IMR-90 (cell line): ENCODE measurements at regions not wholly inside any gene's neighbourhood (a gene's known extent, or its start where the extent isn't known, plus 50 kb on each side); places are given as distances from the start of the nearest gene placed in this dataset.

Experiments
- ATAC-seq: fragments of 200-7000 bp; cut with Tn5 transposase; 2 replicates; pipeline ENCODE4 v1.9.1; 2020; ENCODE audit warnings: low read depth, mild to moderate bottlenecking, moderate library complexity
- BruUV-seq: library from RNA; stranded (reverse); fragments of 400-500 nt; replicated peaks from 2 replicates; lab custom pipeline; 2021; lab: Mats Ljungman, UMichigan
- CTCF ChIA-PET: fragments of 300-600 bp; formaldehyde crosslinking; extraction: SDS; loops from one replicate; lab custom pipeline; 2021; ENCODE audit warnings: antibody characterized with exemption; lab: Yijun Ruan, JAX
- POLR2A ChIA-PET: fragments of 300-600 bp; sonication (Branson Sonifier 250); formaldehyde crosslinking; loops from one replicate; lab custom pipeline; 2022; ENCODE audit warnings: antibody characterized with exemption; ENCODE audit not compliant: unreplicated experiment; lab: Charles Lee
- DNase-seq: peaks from one replicate; pipeline ENCODE4 v3.0.0; 2013
- H2AFZ ChIP-seq: replicated peaks from 2 replicates; pipeline ENCODE3; 2013; ENCODE audit warnings: low read length, mild to moderate bottlenecking; ENCODE audit not compliant: poor library complexity
- H2AK5ac ChIP-seq: 2 replicates; pipeline ENCODE4 v1.6.1; 2013; ENCODE audit warnings: low read depth, low read length, inconsistent platforms
- H2AK9ac ChIP-seq: replicated peaks from 2 replicates; pipeline ENCODE3; 2013; ENCODE audit warnings: mild to moderate bottlenecking, low read depth, low read length, moderate library complexity; ENCODE audit not compliant: poor library complexity
- H2BK120ac ChIP-seq: 2 replicates; pipeline ENCODE4 v1.6.1; 2013; ENCODE audit warnings: low read depth, low read length, inconsistent platforms
- H2BK15ac ChIP-seq: 3 replicates; pipeline ENCODE4 v1.6.1; 2013; ENCODE audit warnings: low read depth, low read length, inconsistent platforms
- H2BK20ac ChIP-seq: 2 replicates; pipeline ENCODE4 v1.6.1; 2013; ENCODE audit warnings: low read depth, mild to moderate bottlenecking, inconsistent platforms, low read length, moderate library complexity
- H2BK5ac ChIP-seq: 2 replicates; pipeline ENCODE4 v1.6.1; 2013; ENCODE audit warnings: mild to moderate bottlenecking, low read depth, low read length, inconsistent platforms; ENCODE audit not compliant: poor library complexity, severe bottlenecking
- H3K14ac ChIP-seq: replicated peaks from 2 replicates; pipeline ENCODE4 v1.6.1; 2013; ENCODE audit warnings: low read depth, low read length, inconsistent platforms
- H3K18ac ChIP-seq: 2 replicates; pipeline ENCODE4 v1.6.1; 2013; ENCODE audit warnings: low read depth, low read length, control low read depth
- H3K23ac ChIP-seq: 2 replicates; pipeline ENCODE4 v1.6.1; 2013; ENCODE audit warnings: low read depth, low read length, inconsistent platforms
- H3K27ac ChIP-seq: 2 replicates; pipeline ENCODE4 v1.5.1; 2013; ENCODE audit warnings: mild to moderate bottlenecking, control low read depth, low read length; ENCODE audit not compliant: insufficient read depth
- H3K27me3 ChIP-seq: 2 replicates; pipeline ENCODE4 v1.6.1; 2013; ENCODE audit warnings: low read length; ENCODE audit not compliant: control insufficient read depth, insufficient read depth
- H3K36me3 ChIP-seq: 2 replicates; pipeline ENCODE4 v1.6.1; 2013; ENCODE audit warnings: low read length, mixed read lengths; ENCODE audit not compliant: control insufficient read depth, insufficient read depth
- H3K4ac ChIP-seq: 2 replicates; pipeline ENCODE4 v1.6.1; 2013; ENCODE audit warnings: low read depth, low read length, inconsistent platforms
- H3K4me1 ChIP-seq: 2 replicates; pipeline ENCODE4 v1.6.1; 2013; ENCODE audit warnings: low read length, mixed read lengths; ENCODE audit not compliant: control insufficient read depth, insufficient read depth
- H3K4me2 ChIP-seq: 2 replicates; pipeline ENCODE4 v1.6.1; 2013; ENCODE audit warnings: low read depth, mild to moderate bottlenecking, control low read depth, low read length, moderate library complexity
- H3K4me3 ChIP-seq: 2 replicates; pipeline ENCODE4 v1.5.1; 2013; ENCODE audit warnings: low read depth, mild to moderate bottlenecking, control low read depth, low read length, moderate library complexity; ENCODE audit not compliant: insufficient read depth
- H3K56ac ChIP-seq: 2 replicates; pipeline ENCODE4 v1.6.1; 2013; ENCODE audit warnings: low read length, inconsistent platforms; ENCODE audit not compliant: insufficient read depth; ENCODE audit errors: extremely low read depth
- H3K79me1 ChIP-seq, 2 experiments: 2 replicates each; pipeline ENCODE4 v1.6.1; 2013; ENCODE audit warnings: low read length in 2 of 2, inconsistent platforms in 1 of 2, low read depth in 1 of 2
- H3K9ac ChIP-seq: 2 replicates; pipeline ENCODE4 v1.6.1; 2013; ENCODE audit warnings: low read depth, low read length, control low read depth
- H3K9me1 ChIP-seq: 2 replicates; pipeline ENCODE4 v1.6.1; 2013; ENCODE audit warnings: low read length, inconsistent platforms; ENCODE audit not compliant: insufficient read depth
- H3K9me3 ChIP-seq: 2 replicates; pipeline ENCODE4 v1.6.1; 2013; ENCODE audit warnings: low read length; ENCODE audit not compliant: control insufficient read depth, insufficient read depth
- H4K20me1 ChIP-seq: 2 replicates; pipeline ENCODE4 v1.6.1; 2013; ENCODE audit warnings: low read length, inconsistent platforms; ENCODE audit not compliant: insufficient read depth
- H4K5ac ChIP-seq: 2 replicates; pipeline ENCODE4 v1.6.1; 2013; ENCODE audit warnings: mild to moderate bottlenecking, low read depth, low read length, control low read depth
- H4K8ac ChIP-seq, 2 experiments: 2 replicates each; pipeline ENCODE4 v1.6.1; 2013; ENCODE audit warnings: low read depth in 2 of 2, low read length in 2 of 2, control low read depth in 1 of 2, inconsistent platforms in 1 of 2
- H4K91ac ChIP-seq: 2 replicates; pipeline ENCODE4 v1.6.1; 2013; ENCODE audit warnings: low read depth, low read length, inconsistent platforms; ENCODE audit not compliant: insufficient read depth
- CEBPB ChIP-seq: IDR thresholded peaks from 2 replicates; pipeline ENCODE4 v1.6.1; 2012; ENCODE audit warnings: low read depth, low read length, improper control_type of control experiment
- FOS ChIP-seq: fragments of 150-350 bp; IDR thresholded peaks from 2 replicates; pipeline ENCODE4 v1.6.1; 2016; ENCODE audit warnings: low read depth, low read length
- MAZ ChIP-seq: IDR thresholded peaks from 2 replicates; pipeline ENCODE4 v1.6.1; 2012; ENCODE audit warnings: low read depth, mild to moderate bottlenecking, low read length, improper control_type of control experiment, moderate library complexity, borderline replicate concordance
- MXI1 ChIP-seq: IDR thresholded peaks from 2 replicates; pipeline ENCODE4 v1.6.1; 2012; ENCODE audit warnings: low read depth, mild to moderate bottlenecking, low read length, moderate library complexity, borderline replicate concordance
- RAD21 ChIP-seq: IDR thresholded peaks from 2 replicates; pipeline ENCODE4 v1.6.1; 2012; ENCODE audit warnings: low read length, improper control_type of control experiment
- RCOR1 ChIP-seq: IDR thresholded peaks from 2 replicates; pipeline ENCODE4 v1.6.1; 2012; ENCODE audit warnings: mild to moderate bottlenecking, low read length, improper control_type of control experiment; ENCODE audit not compliant: insufficient replicate concordance
- RFX5 ChIP-seq: IDR thresholded peaks from 2 replicates; pipeline ENCODE4 v1.8.0; 2012; ENCODE audit warnings: low read depth, mild to moderate bottlenecking, low read length, moderate library complexity
- WGBS, 2 experiments: methylation state at CpG; one replicate each; pipeline versions ENCODE4 v1.1.5 to v1.1.7; 2013; ENCODE audit warnings: missing lambda C conversion rate in 2 of 2; ENCODE audit not compliant: insufficient read length in 1 of 2; ENCODE audit errors: extremely low coverage in 2 of 2; 5-methylcytosine and 5-hydroxymethylcytosine counted together
- dilution Hi-C: fragments of 300-500 bp; cut with HindIII; formaldehyde crosslinking; loops from one replicate; pipeline ENCODE4 v1.14.3; 2018; ENCODE audit warnings: low sequenced_read_pairs; ENCODE audit not compliant: unreplicated experiment
- in situ Hi-C: fragments of 300-500 bp; cut with MboI; formaldehyde crosslinking; loops from 3 replicates; pipeline ENCODE4 v1.14.3; 2019; ENCODE audit warnings: low sequenced_read_pairs, inconsistent platforms, mixed read lengths
- intact Hi-C: fragments of 100-400 bp; cut with micrococcal nuclease; formaldehyde crosslinking; loops from 2 replicates; pipeline ENCODE4 v1.10.0; 2022
- TF ChIP-seq, protein P1 (sequence below): fragments of 150-350 bp; IDR thresholded peaks from 2 replicates; pipeline ENCODE4 v1.6.1; 2016; ENCODE audit warnings: low read depth, mild to moderate bottlenecking, low read length, moderate library complexity, borderline replicate concordance
- TF ChIP-seq, protein P2 (sequence below): conservative IDR thresholded peaks from 2 replicates; pipeline ENCODE4 v1.5.1; 2012; ENCODE audit warnings: mild to moderate bottlenecking, low read depth, low read length, improper control_type of control experiment

DNA sequence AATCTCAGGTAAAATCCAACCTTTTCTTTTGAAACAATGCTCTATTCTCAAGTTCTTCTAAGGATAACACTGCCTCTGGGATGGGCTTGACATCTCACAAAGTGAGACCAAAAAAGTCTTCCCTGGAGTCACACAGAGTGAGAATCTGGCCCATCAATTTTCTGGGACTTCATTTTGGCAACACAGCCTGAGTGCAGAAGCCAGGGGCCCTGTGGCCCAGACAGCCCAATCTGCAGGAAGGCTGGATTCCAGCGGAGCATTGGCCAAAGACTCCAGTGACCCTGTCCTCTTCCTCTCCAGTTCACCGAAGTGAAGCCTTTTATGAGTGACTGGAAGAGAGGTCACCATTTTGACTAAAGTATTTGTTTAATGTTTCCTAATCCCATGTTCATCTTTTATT lies 105.1 kb downstream of the PLK2 start:
- no peak overlapping the region for H3K23ac ChIP-seq
- H3K4me2 ChIP-seq = no peak overlapping the region
- no peak overlapping the region for H2BK15ac ChIP-seq
- no peaks in the 10 kb centered on the region for H3K4me1 ChIP-seq
- H3K27ac ChIP-seq = no peak overlapping the region
- BruUV-seq = no TSS peak
- H2AK9ac ChIP-seq = no peak overlapping the region
- no peak overlapping the region for H4K5ac ChIP-seq
- peak overlapping the region; percentile 52 for H2AFZ ChIP-seq
- no peak overlapping the region for H4K8ac ChIP-seq
- in situ Hi-C loops (no loop called here), intact Hi-C loops (no loop called here), dilution Hi-C loops (no loop called here)
- no peak for ATAC-seq
- POLR2A ChIA-PET = no interaction called here
- H3K4me3 ChIP-seq = no peak overlapping the region
- H4K20me1 ChIP-seq = no peaks in the 10 kb centered on the region
- no CpG with 5 or more reads among the region's 2 CpGs for WGBS, 2 experiments
- H3K9me1 ChIP-seq = no peaks in the 10 kb centered on the region
- H3K9me3 ChIP-seq = no peaks in the 10 kb centered on the region
- TF ChIP-seq RCOR1 = no peak
- TF ChIP-seq RFX5 = no peak
- TF ChIP-seq FOS = no peak
- TF ChIP-seq MAZ = no peak
- TF ChIP-seq, protein P1, sequence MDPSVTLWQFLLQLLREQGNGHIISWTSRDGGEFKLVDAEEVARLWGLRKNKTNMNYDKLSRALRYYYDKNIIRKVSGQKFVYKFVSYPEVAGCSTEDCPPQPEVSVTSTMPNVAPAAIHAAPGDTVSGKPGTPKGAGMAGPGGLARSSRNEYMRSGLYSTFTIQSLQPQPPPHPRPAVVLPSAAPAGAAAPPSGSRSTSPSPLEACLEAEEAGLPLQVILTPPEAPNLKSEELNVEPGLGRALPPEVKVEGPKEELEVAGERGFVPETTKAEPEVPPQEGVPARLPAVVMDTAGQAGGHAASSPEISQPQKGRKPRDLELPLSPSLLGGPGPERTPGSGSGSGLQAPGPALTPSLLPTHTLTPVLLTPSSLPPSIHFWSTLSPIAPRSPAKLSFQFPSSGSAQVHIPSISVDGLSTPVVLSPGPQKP = no peak
- no peak for TF ChIP-seq CEBPB
- TF ChIP-seq MXI1 = no peak
- no peak for TF ChIP-seq RAD21
- TF ChIP-seq, protein P2, sequence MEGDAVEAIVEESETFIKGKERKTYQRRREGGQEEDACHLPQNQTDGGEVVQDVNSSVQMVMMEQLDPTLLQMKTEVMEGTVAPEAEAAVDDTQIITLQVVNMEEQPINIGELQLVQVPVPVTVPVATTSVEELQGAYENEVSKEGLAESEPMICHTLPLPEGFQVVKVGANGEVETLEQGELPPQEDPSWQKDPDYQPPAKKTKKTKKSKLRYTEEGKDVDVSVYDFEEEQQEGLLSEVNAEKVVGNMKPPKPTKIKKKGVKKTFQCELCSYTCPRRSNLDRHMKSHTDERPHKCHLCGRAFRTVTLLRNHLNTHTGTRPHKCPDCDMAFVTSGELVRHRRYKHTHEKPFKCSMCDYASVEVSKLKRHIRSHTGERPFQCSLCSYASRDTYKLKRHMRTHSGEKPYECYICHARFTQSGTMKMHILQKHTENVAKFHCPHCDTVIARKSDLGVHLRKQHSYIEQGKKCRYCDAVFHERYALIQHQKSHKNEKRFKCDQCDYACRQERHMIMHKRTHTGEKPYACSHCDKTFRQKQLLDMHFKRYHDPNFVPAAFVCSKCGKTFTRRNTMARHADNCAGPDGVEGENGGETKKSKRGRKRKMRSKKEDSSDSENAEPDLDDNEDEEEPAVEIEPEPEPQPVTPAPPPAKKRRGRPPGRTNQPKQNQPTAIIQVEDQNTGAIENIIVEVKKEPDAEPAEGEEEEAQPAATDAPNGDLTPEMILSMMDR = no peak
- no peak overlapping the region for H2BK5ac ChIP-seq
- no peak overlapping the region for H3K9ac ChIP-seq
- H4K91ac ChIP-seq = no peak overlapping the region
- H2BK120ac ChIP-seq = no peak overlapping the region
- H2BK20ac ChIP-seq = no peak overlapping the region
- no peak overlapping the region for H3K4ac ChIP-seq
- H3K56ac ChIP-seq = no peak overlapping the region
- DNase-seq = no peak
- H3K18ac ChIP-seq = no peak overlapping the region
- no peaks in the 10 kb centered on the region for H3K79me1 ChIP-seq
- H3K14ac ChIP-seq = no peak overlapping the region
- CTCF ChIA-PET = no interaction called here
- H3K27me3 ChIP-seq = no peaks in the 10 kb centered on the region
- no peaks in the 10 kb centered on the region for H3K36me3 ChIP-seq
- no peak overlapping the region for H2AK5ac ChIP-seq
